Fibroblast of skin of left quadriceps (primary cell): ENCODE measurements at regions not wholly inside any gene's neighbourhood (a gene's known extent, or its start where the extent isn't known, plus 50 kb on each side); places are given as distances from the start of the nearest gene placed in this dataset.

Experiments used
- DNase-seq, 2 experiments: peaks; one replicate each; pipeline ENCODE4 v3.0.0-alpha.2; 2013; ENCODE audit warnings: low read depth in 2 of 2

DNA sequence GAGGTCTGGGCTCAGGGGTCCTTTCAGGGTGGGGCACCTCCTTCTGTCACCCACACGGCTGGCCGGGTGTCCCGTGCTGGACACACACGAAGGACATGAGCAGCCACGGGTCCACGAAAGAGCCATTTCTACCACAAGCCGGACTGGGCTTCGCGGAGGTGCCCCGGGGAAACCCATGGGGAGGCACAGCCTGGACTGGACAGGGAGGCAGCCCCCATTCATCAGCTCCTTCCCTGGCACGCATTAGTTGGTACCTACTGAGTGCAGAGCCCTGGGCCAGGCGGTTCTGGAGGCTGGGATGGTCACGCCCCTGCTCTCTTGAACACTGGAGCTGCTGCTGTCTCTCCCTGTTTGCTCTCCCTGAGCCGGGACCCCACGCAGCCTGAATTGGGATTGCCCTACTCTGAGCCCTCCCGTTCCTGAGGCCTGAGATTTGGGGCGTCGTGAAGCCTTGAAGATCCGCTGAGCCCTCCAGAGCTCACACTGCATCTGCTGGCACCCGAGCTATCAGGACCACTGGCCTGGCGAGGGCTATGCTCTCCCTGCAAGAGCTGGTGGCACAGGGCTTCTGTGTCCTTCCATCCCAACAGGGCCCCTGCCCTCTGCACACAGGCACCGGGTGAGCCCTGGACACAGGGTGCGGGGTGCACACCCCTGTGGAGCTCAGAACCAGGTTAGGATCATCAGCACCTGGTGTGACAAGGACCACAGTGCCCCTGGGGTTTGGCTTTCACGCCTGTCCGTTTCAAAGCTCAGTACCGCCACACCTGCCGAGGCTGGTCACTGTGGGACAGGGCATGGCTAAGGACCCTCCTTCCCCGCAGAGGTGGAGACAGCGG, 84.6 kb downstream of the MYEOV start:
- no peak for DNase-seq

DNA sequence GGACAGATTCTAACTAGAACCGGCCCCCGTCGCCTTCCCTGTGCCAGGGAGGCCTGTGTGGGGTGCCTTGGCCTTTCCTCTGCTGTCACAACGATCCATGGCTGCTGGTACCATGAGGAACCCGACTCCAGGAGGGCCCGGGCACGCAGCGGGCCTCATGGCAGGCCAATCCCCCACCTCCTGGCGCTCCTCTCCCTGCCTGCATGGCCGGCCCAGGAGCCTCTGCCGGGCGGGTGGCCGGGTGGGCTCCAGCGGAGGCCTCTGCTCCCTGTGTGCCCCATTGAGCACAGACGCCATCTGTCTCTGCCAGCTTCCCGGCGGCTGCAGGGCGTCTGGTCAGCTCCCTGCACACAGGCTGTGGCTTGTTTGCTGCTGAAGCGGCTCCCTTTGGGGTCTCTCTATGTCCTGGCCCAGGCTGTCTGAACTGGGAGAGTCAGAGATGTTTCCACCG, 86.5 kb downstream of the MYEOV start:
- no peak for DNase-seq

DNA sequence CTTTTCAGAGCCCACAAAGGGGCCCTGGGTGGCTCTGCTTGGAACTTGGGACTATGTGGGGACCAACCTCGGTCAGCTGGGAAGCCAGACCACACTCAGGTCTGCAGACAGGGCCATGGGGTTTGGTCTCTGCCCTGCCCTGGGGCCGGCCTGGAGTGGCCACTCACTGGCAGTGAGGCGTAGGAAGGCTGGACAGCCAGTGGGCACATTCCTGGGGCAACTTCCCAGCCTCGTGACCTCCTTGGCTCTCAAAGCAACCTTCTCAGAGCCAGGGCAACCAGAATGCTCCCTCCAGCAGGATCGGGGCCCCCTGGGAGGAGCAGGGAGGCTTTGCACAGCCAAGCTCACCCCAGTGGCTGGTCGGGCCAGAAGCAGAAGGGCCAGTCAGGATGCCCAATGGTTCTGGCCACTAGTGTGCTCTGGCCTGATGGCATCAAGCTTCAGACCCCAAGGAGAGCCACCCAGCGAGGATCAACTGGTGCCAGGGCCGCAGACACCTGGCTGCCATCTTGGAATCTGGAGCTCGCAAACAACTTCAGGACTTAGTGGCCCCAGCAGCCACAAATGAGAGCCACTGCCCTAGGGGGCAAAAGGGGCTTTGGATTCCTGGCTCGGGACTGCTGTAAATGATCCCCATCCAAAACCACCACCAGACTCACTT, 87.1 kb downstream of the MYEOV start:
- no peak for DNase-seq

DNA sequence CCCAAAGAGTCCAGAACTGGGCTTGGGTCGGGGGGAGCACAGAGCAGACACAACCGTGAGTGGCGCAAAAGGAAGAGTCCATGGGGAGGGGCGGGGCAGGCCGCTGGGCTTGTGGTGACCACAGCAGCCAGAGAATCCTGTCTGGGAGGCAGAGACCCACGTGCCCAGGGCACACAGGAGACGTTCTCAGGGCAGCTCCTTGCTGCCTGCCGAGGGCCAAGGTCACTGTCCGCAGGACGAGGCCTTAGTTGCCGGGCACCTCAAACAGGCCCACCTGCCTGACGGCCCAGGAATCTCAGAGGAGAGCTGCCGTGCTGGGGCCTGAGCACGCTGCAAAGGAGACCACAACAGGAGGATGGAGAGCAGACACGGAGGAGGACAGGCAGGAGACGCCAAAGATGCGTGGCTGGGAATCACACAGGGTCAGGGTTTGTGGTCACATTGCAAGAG, 87.8 kb downstream of the MYEOV start:
- DNase-seq, result no peak

- no peak for DNase-seq
These were observed 88.5 kb downstream of the MYEOV start for GRCh38 chr11:69382131-69383128.

DNA sequence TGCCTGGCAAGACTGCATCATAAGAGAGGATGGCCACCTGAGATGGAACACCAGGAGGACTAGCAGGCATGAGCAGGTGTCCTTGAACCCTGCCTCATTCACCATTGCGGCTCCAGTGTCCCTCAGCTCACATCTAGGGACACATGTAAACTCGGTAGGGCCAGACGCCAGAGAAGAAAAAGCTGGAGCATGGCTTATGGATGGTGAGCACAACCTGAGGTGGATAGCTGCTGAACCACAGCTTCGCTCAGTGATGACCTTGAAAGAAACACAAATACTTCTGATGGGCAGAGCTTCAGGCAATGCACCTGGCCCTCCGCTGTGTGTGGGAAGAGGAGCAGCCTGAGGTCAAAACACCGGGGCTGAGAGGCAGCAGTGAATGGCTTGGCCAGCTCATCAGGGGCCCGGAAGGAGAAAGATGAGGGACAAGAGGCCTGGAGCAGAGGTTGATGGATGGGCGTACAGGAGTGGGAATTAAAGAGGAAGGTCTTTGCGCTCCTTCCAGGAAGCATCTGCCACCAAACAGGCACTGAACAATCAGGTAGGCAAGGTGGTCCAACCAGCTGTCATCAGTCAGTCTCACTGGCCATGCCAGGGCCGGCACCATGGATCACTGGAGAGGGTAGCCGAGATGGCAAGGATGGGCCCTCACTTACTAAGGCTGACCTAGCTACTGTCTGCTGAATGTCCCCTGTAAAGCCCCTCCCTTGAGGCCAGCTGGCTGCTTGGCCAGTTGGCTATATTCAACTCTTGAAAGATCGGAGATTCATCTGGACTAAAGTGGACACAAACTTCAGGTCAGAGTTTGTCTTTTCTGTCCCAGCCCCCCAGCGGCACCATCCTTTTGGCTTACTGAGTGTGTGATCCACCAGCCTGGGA, 89.7 kb downstream of the MYEOV start:
- no peak for DNase-seq

- DNase-seq, result no peak
These were observed 90.5 kb downstream of the MYEOV start for GRCh38 chr11:69384251-69385143.

GRCh38 chr11:69385144-69385820, 91.3 kb downstream of the MYEOV start:
- DNase-seq, result no peak

- no peak for DNase-seq
These were observed 92.0 kb downstream of the MYEOV start for GRCh38 chr11:69385832-69386427.

DNA sequence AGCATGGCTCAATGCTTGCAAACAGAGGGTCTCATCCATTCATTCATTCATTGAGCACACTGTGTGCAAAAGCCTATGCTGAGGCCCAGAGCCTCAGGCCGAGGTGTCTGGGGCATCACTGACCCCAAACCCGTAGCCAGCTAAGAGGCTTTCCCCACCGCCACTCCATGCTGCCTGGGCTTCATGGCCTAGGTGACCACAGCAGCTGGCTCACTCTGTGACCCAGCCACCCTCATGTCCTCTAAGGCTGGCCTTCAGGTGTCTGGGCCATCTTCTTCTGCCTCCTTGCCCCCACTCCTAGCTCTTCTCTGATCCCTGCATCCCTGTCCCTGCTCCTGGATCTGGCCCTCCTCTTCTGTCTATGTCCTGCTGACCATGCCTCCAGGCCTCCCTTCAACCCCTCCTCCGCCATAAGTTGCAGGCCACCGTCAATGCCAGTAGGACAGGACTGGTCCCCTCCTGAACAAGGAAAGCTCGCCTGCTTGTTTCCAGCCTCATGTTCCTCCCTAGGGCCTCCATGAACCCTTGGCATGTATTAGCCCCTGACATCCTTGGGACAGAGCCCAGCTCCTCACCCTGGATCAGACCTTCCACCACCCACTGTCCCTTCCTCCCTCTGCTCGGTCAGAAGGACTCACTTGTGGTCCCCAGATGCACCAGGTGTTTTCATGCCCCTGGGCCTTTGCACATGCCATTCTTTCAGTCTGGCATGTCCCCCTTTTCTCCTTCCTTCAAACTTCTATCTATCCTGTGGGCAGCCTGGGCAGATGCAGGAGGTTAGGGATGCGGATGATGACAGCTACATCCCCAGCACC, 92.8 kb downstream of the MYEOV start:
- no peak for DNase-seq

DNA sequence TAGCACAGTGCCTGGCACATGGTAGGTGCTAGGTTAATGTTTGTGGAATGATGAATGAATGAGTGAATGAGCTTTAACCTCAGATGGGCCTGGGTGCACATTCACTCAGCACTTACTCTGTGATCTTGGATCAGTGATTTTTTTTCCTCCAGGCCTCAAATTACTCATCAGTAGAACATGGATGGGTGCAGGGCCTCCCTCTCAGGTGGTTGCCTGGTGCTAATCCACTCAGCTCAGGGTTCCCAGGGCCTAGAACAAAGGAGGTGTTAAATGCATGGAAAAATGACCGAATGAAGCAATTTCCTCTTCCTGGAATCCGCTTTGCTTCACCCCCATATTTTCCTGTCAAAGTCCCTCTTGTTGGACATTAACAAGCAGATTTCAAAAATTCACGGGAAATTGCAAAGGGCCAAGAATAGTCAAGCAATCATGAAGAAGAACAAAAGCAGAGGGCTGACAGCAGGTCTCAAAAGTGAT, 93.5 kb downstream of the MYEOV start:
- DNase-seq, result no peak

- DNase-seq, result no peak
These were observed 93.3 kb upstream of the LINC01488 start for GRCh38 chr11:69388210-69388609.

GRCh38 chr11:69388661-69389060, 92.8 kb upstream of the LINC01488 start:
- no peak for DNase-seq

GRCh38 chr11:69390561-69390960, 90.9 kb upstream of the LINC01488 start:
- no peak for DNase-seq

DNA sequence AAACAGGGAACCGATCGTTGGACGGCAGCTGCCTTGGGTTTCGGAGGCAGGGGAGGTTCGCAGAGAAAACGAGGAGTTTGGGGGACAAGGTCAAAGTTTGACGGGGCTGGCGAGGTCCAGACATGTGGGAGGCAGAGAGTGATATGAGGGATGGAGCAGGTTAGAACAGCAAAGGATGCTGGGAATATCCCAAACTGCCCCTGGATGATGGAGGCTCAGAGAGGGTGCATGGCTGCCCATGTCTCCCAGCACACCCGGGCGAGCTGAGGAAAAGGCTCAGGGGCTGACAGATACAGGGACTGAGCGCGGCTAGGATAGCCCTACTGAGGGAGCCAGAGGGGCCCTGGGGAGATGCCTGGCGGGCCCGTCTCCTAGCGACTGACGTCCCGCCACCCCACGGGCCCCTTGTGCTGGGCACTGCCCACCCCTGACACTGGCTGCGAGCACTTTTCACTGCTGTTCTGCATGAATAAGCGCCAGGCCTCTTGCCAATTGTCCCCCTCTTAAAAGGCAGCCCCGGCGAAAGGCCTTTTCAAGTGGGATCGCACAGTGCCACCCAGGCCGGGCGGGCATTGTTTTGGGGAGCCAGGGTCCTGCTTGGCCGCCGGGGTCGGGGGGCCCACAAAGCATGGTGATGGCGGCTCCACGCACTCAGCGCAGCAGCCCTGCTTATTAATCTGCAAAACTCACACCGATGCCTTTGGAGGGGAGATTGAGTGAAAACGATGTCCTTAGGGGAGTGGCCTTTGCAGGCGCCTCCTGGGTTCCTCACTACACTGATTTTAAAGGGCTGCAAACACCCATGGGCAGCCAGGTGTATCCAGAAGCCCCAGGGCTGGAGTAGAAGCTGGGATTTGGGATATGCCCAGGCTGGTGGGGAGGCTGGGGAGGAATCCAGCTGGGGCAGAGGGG, 90.0 kb upstream of the LINC01488 start:
- DNase-seq, result no peak

DNA sequence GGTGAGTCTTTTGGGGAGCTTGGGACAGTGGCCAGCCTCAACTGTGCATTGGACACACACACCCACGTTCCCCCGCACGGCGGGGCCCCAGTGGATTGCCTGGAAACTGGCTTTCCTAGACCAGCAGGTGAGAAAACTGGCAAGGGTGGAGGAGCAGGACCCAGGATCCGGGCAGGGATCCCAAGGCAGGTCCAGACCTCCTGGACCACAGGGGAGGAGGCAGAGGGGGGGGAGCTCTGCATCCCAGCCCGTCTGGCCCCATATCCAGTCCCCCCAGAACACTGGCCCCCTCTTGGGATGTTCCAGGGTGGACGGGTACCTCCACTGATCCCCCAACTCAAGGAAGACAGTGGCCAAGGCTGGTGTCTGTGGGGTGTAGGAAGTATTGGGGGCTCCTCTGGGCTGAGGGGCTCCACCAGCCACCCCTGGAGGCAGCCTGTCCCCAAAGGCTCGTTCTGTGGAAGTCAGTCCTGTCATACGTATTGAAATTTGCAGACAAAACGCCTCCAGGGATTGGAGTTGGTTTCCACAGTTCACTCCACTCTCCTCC, 89.3 kb upstream of the LINC01488 start:
- no peak for DNase-seq
